ENCODE measurements at regions not wholly inside any gene's neighbourhood (a gene's known extent, or its start where the extent isn't known, plus 50 kb on each side); places are given as distances from the start of the nearest gene placed in this dataset.

DNA sequence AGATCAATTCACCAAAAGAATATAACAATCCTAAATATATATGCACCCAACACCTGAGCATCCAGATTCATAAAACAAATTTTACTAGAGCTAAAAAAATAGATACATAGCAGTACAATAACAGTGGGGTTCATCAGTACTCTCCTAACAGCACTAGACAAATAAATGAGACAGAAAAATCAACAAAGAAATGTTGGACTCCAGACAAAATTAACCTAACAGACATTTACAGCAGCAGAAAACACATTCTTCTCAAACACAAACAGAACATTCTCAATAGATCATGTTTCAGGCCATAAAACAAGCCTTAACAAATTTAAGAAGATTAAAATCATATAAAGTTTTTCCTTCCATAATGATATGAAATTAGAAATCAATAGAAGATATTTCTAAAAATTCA is 124.8 kb upstream of the NECTIN3 start:
- TF ChIP-seq, protein P1, sequence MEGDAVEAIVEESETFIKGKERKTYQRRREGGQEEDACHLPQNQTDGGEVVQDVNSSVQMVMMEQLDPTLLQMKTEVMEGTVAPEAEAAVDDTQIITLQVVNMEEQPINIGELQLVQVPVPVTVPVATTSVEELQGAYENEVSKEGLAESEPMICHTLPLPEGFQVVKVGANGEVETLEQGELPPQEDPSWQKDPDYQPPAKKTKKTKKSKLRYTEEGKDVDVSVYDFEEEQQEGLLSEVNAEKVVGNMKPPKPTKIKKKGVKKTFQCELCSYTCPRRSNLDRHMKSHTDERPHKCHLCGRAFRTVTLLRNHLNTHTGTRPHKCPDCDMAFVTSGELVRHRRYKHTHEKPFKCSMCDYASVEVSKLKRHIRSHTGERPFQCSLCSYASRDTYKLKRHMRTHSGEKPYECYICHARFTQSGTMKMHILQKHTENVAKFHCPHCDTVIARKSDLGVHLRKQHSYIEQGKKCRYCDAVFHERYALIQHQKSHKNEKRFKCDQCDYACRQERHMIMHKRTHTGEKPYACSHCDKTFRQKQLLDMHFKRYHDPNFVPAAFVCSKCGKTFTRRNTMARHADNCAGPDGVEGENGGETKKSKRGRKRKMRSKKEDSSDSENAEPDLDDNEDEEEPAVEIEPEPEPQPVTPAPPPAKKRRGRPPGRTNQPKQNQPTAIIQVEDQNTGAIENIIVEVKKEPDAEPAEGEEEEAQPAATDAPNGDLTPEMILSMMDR (conservative IDR thresholded peaks at IDR 0.05), result no peak
- no peak for TF ChIP-seq ZFX (IDR thresholded peaks at IDR 0.05)
